ENCODE measurements at regions not wholly inside any gene's neighbourhood (a gene's known extent, or its start where the extent isn't known, plus 50 kb on each side); places are given as distances from the start of the nearest gene placed in this dataset.

- no peak for TF ChIP-seq POLR2AphosphoS5 (IDR thresholded peaks at IDR 0.05)
- TF ChIP-seq POLR2A (IDR thresholded peaks at IDR 0.05), result no peak
- TF ChIP-seq, protein P1, sequence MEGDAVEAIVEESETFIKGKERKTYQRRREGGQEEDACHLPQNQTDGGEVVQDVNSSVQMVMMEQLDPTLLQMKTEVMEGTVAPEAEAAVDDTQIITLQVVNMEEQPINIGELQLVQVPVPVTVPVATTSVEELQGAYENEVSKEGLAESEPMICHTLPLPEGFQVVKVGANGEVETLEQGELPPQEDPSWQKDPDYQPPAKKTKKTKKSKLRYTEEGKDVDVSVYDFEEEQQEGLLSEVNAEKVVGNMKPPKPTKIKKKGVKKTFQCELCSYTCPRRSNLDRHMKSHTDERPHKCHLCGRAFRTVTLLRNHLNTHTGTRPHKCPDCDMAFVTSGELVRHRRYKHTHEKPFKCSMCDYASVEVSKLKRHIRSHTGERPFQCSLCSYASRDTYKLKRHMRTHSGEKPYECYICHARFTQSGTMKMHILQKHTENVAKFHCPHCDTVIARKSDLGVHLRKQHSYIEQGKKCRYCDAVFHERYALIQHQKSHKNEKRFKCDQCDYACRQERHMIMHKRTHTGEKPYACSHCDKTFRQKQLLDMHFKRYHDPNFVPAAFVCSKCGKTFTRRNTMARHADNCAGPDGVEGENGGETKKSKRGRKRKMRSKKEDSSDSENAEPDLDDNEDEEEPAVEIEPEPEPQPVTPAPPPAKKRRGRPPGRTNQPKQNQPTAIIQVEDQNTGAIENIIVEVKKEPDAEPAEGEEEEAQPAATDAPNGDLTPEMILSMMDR (IDR thresholded peaks at IDR 0.05), result no peak
- no peaks in the 10 kb centered on the region for H3K36me3 ChIP-seq
- DNase-seq (ENCODE audit: low spot score), result no peak
- WGBS, result 80% methylated on average over 4 of the region's 4 CpGs
- H3K27ac ChIP-seq, result no peak overlapping the region
- H3K27me3 ChIP-seq (replicated peaks; ENCODE audit: insufficient read depth), result no peaks in the 10 kb centered on the region
- no peaks in the 10 kb centered on the region for H3K9me3 ChIP-seq
- H3K4me1 ChIP-seq (replicated peaks), result no peaks in the 10 kb centered on the region
- intact Hi-C loops (cut with DNase I), result no loop called here
- H3K4me3 ChIP-seq, result no peak overlapping the region
Measured at GRCh38 chr4:110793381-110793801, 170.5 kb upstream of the PITX2 start.

- WGBS, result 44% methylated on average over 5 of the region's 5 CpGs
- Histone ChIP-seq H3K4me3 (no peak overlapping the region), H3K4me1 (replicated peaks) (no peaks in the 10 kb centered on the region), H3K9me3 (no peaks in the 10 kb centered on the region), H3K27me3 (replicated peaks; ENCODE audit: insufficient read depth) (no peaks in the 10 kb centered on the region), H3K27ac (no peak overlapping the region), H3K36me3 (no peaks in the 10 kb centered on the region)
- TF ChIP-seq, protein P1 (IDR thresholded peaks at IDR 0.05), result no peak
- TF ChIP-seq POLR2A (IDR thresholded peaks at IDR 0.05), result no peak
- TF ChIP-seq POLR2AphosphoS5 (IDR thresholded peaks at IDR 0.05), result no peak
- DNase-seq (ENCODE audit: low spot score), result no peak
- intact Hi-C loops (cut with DNase I), result no loop called here
Measured at GRCh38 chr4:110793890-110794554, 171.1 kb upstream of the PITX2 start.

GRCh38 chr4:110795971-110796370 is 173.1 kb upstream of the PITX2 start:
- H3K27me3 ChIP-seq (replicated peaks; ENCODE audit: insufficient read depth), result no peaks in the 10 kb centered on the region
- TF ChIP-seq, protein P1 (IDR thresholded peaks at IDR 0.05), result no peak
- TF ChIP-seq POLR2AphosphoS5 (IDR thresholded peaks at IDR 0.05) (no peak), POLR2A (IDR thresholded peaks at IDR 0.05) (no peak)
- DNase-seq (ENCODE audit: low spot score), result no peak
- no peaks in the 10 kb centered on the region for H3K9me3 ChIP-seq
- H3K36me3 ChIP-seq, result no peaks in the 10 kb centered on the region
- no peak overlapping the region for H3K4me3 ChIP-seq
- no peak overlapping the region for H3K27ac ChIP-seq
- H3K4me1 ChIP-seq (replicated peaks), result no peaks in the 10 kb centered on the region
- WGBS, result 87% methylated on average over 1 of the region's 1 CpG
- intact Hi-C loops (cut with DNase I), result no loop called here

GRCh38 chr4:110797486-110797885 is 174.6 kb upstream of the PITX2 start:
- Histone ChIP-seq H3K4me1 (replicated peaks) (no peaks in the 10 kb centered on the region), H3K27me3 (replicated peaks; ENCODE audit: insufficient read depth) (no peaks in the 10 kb centered on the region), H3K27ac (no peak overlapping the region), H3K9me3 (no peaks in the 10 kb centered on the region), H3K4me3 (no peak overlapping the region), H3K36me3 (no peaks in the 10 kb centered on the region)
- intact Hi-C loops (cut with DNase I), result no loop called here
- no peak for DNase-seq (ENCODE audit: low spot score)
- TF ChIP-seq, protein P1 (IDR thresholded peaks at IDR 0.05), result no peak
- TF ChIP-seq POLR2AphosphoS5 (IDR thresholded peaks at IDR 0.05) (no peak), POLR2A (IDR thresholded peaks at IDR 0.05) (no peak)
- WGBS, result 91% methylated on average over 1 of the region's 1 CpG

GRCh38 chr4:110798687-110799086 is 175.8 kb upstream of the PITX2 start:
- no peak overlapping the region for H3K27ac ChIP-seq
- H3K9me3 ChIP-seq, result no peaks in the 10 kb centered on the region
- DNase-seq (ENCODE audit: low spot score), result no peak
- H3K4me3 ChIP-seq, result no peak overlapping the region
- H3K4me1 ChIP-seq (replicated peaks), result no peaks in the 10 kb centered on the region
- 16% methylated on average over 13 of the region's 13 CpGs for WGBS
- no peaks in the 10 kb centered on the region for H3K27me3 ChIP-seq (replicated peaks; ENCODE audit: insufficient read depth)
- TF ChIP-seq, protein P1 (IDR thresholded peaks at IDR 0.05), result no peak
- TF ChIP-seq POLR2AphosphoS5 (IDR thresholded peaks at IDR 0.05), result no peak
- TF ChIP-seq POLR2A (IDR thresholded peaks at IDR 0.05), result no peak
- H3K36me3 ChIP-seq, result no peaks in the 10 kb centered on the region
- intact Hi-C loops (cut with DNase I), result no loop called here
